H1 (cell line): ENCODE measurements at regions not wholly inside any gene's neighbourhood (a gene's known extent, or its start where the extent isn't known, plus 50 kb on each side); places are given as distances from the start of the nearest gene placed in this dataset.
A peak's percentile ranks its signal among the peaks of the same experiment; 100 is the strongest.

Experiments
- CTCF ChIA-PET: fragments of 300-600 bp; sonication (Branson Sonifier 250); formaldehyde crosslinking; loops from one replicate; lab custom pipeline; 2021; ENCODE audit not compliant: partially characterized antibody; lab: Charles Lee
- POLR2A ChIA-PET: fragments of 300-600 bp; sonication (Branson Sonifier 250); formaldehyde crosslinking; loops from one replicate; lab custom pipeline; 2021; ENCODE audit warnings: inconsistent platforms; ENCODE audit not compliant: partially characterized antibody; lab: Charles Lee
- DNase-seq, 2 experiments: peaks; one replicate each; pipeline versions ENCODE4 v3.0.0 to v3.0.0-alpha.2; 2010 to 2022; ENCODE audit warnings: low spot score in 2 of 2, low read depth in 1 of 2, mixed read lengths in 1 of 2
- FAIRE-seq: peaks from 2 replicates; lab custom pipeline; 2011; peaks lifted over from hg19 to GRCh38; lab: Jason Lieb, UNC
- H2AFZ ChIP-seq: 2 replicates; pipeline ENCODE4 v1.8.1; 2012; ENCODE audit warnings: low read length, inconsistent platforms
- H2AK5ac ChIP-seq: 2 replicates; pipeline ENCODE4 v1.6.1; 2013; ENCODE audit warnings: low read depth, low read length
- H2BK120ac ChIP-seq: replicated peaks from 2 replicates; pipeline ENCODE3; 2013; ENCODE audit warnings: low read depth, low read length, inconsistent platforms
- H2BK12ac ChIP-seq: 2 replicates; pipeline ENCODE4 v1.6.1; 2013; ENCODE audit warnings: low read depth, low read length
- H2BK15ac ChIP-seq: 2 replicates; pipeline ENCODE4 v1.6.1; 2013; ENCODE audit warnings: low read length
- H2BK20ac ChIP-seq: 2 replicates; pipeline ENCODE4 v1.6.1; 2013; ENCODE audit warnings: low read length
- H2BK5ac ChIP-seq: 2 replicates; pipeline ENCODE4 v1.6.1; 2013; ENCODE audit warnings: low read depth, low read length
- H3K14ac ChIP-seq: 2 replicates; pipeline ENCODE4 v1.6.1; 2013; ENCODE audit warnings: inconsistent platforms; ENCODE audit not compliant: insufficient read length
- H3K18ac ChIP-seq: 2 replicates; pipeline ENCODE4 v1.6.1; 2013; ENCODE audit warnings: low read length; ENCODE audit errors: extremely low read depth
- H3K23ac ChIP-seq: 2 replicates; pipeline ENCODE4 v1.6.1; 2013; ENCODE audit warnings: inconsistent platforms; ENCODE audit not compliant: insufficient read length
- H3K23me2 ChIP-seq: 2 replicates; pipeline ENCODE4 v1.6.1; 2013; ENCODE audit warnings: low read depth, low read length
- H3K27ac ChIP-seq: 2 replicates; pipeline ENCODE4 v1.6.1; 2011; ENCODE audit warnings: low read depth, low read length, inconsistent platforms
- H3K27me3 ChIP-seq, 4 experiments: replicated peaks in 1 of 4; 1 replicate in 1 of 4; 2 replicates in 3 of 4; pipeline versions ENCODE4 v1.6.1 to v1.8.1; 2011 to 2013; ENCODE audit warnings: low read length in 3 of 4, mild to moderate bottlenecking in 3 of 4, inconsistent platforms in 2 of 4, mixed read lengths in 2 of 4, moderate library complexity in 1 of 4; ENCODE audit not compliant: control insufficient read depth in 3 of 4, insufficient read depth in 3 of 4; ENCODE audit errors: extremely low read depth in 1 of 4
- H3K36me3 ChIP-seq, 4 experiments: 2 replicates each; pipeline versions ENCODE4 v1.6.1 to v1.8.1; 2011 to 2013; ENCODE audit warnings: mild to moderate bottlenecking in 4 of 4, low read length in 3 of 4, moderate library complexity in 2 of 4, control low read depth in 1 of 4, inconsistent platforms in 1 of 4; ENCODE audit not compliant: insufficient read depth in 4 of 4, control insufficient read depth in 2 of 4
- H3K4ac ChIP-seq: replicated peaks from 2 replicates; pipeline ENCODE3; 2013; ENCODE audit warnings: low read length, low read depth, mixed read lengths, inconsistent platforms; ENCODE audit not compliant: insufficient read length
- H3K4me1 ChIP-seq, 4 experiments: replicated peaks in 1 of 4; 1 replicate in 1 of 4; 2 replicates in 3 of 4; pipeline versions ENCODE4 v1.6.1 to v1.8.1; 2011 to 2013; ENCODE audit warnings: low read length in 3 of 4, inconsistent platforms in 2 of 4, mixed read lengths in 1 of 4; ENCODE audit not compliant: insufficient read depth in 4 of 4, control insufficient read depth in 3 of 4
- H3K4me2 ChIP-seq, 2 experiments: 2 replicates each; pipeline versions ENCODE4 v1.6.1 to v1.8.1; 2011 to 2013; ENCODE audit warnings: low read depth in 2 of 2, low read length in 2 of 2, control low read depth in 1 of 2, inconsistent platforms in 1 of 2, mild to moderate bottlenecking in 1 of 2; ENCODE audit not compliant: insufficient read depth in 1 of 2
- H3K4me3 ChIP-seq, 4 experiments: fragments of 200-600, 300-600 bp in 1 of 4; sonication (generic), shearing (Covaris generic), sonication (Bioruptor Twin) in 1 of 4; 2 replicates each; pipeline versions ENCODE4 v1.5.1 to v1.8.1; 2011 to 2016; ENCODE audit warnings: low read length in 4 of 4, low read depth in 3 of 4, control low read depth in 2 of 4, inconsistent platforms in 2 of 4, mild to moderate bottlenecking in 2 of 4, mixed read lengths in 1 of 4, moderate library complexity in 1 of 4; ENCODE audit not compliant: insufficient read depth in 2 of 4; ENCODE audit errors: extremely low read depth in 1 of 4
- H3K56ac ChIP-seq: replicated peaks from 2 replicates; pipeline ENCODE3; 2013; ENCODE audit warnings: low read depth, mild to moderate bottlenecking, mixed read lengths, low read length, inconsistent platforms; ENCODE audit not compliant: insufficient read length
- H3K79me1 ChIP-seq: 2 replicates; pipeline ENCODE4 v1.6.1; 2013; ENCODE audit warnings: low read depth, low read length, control low read depth
- H3K79me2 ChIP-seq, 2 experiments: 2 replicates each; pipeline versions ENCODE4 v1.6.1 to v1.8.1; 2012 to 2013; ENCODE audit warnings: low read length in 2 of 2, mild to moderate bottlenecking in 2 of 2, inconsistent platforms in 1 of 2; ENCODE audit not compliant: insufficient read depth in 2 of 2, control insufficient read depth in 1 of 2
- H3K9ac ChIP-seq, 4 experiments: replicated peaks in 1 of 4; 1 replicate in 1 of 4; 2 replicates in 3 of 4; pipeline versions ENCODE4 v1.6.1 to v1.8.1; 2011 to 2013; ENCODE audit warnings: low read depth in 3 of 4, low read length in 3 of 4, control low read depth in 2 of 4, mild to moderate bottlenecking in 2 of 4, moderate library complexity in 2 of 4, inconsistent platforms in 1 of 4; ENCODE audit errors: extremely low read depth in 1 of 4
- H3K9me3 ChIP-seq, 2 experiments: 2 replicates each; pipeline versions ENCODE4 v1.6.1 to v1.8.1; 2012 to 2013; ENCODE audit warnings: mild to moderate bottlenecking in 2 of 2, moderate library complexity in 2 of 2, control low read depth in 1 of 2, inconsistent platforms in 1 of 2, low read depth in 1 of 2, low read length in 1 of 2, mixed read lengths in 1 of 2; ENCODE audit not compliant: insufficient read depth in 2 of 2
- H4K20me1 ChIP-seq, 2 experiments: replicated peaks in 1 of 2; 2 replicates each; pipeline versions ENCODE3 to v1.8.1; 2011 to 2013; ENCODE audit warnings: inconsistent platforms in 2 of 2, low read length in 2 of 2, mild to moderate bottlenecking in 1 of 2; ENCODE audit not compliant: insufficient read depth in 2 of 2, control insufficient read depth in 1 of 2
- H4K5ac ChIP-seq: 2 replicates; pipeline ENCODE4 v1.6.1; 2013; ENCODE audit warnings: low read length, low read depth, mixed read lengths, inconsistent platforms; ENCODE audit not compliant: insufficient read length
- H4K8ac ChIP-seq: 2 replicates; pipeline ENCODE4 v1.8.0; 2013; ENCODE audit warnings: mild to moderate bottlenecking, moderate library complexity, low read length, inconsistent platforms; ENCODE audit not compliant: insufficient read depth; ENCODE audit errors: extremely low read depth
- H4K91ac ChIP-seq: replicated peaks from 2 replicates; pipeline ENCODE3; 2013; ENCODE audit warnings: low read length, mixed read lengths, inconsistent platforms; ENCODE audit not compliant: insufficient read length
- CREB1 ChIP-seq: IDR thresholded peaks from 2 replicates; pipeline ENCODE4 v1.6.1; 2012; ENCODE audit warnings: inconsistent platforms
- HDAC2 ChIP-seq, 2 experiments: fragments of 300-600 bp in 1 of 2; sonication (generic) in 1 of 2; IDR thresholded peaks; 2 replicates each; pipeline ENCODE4 v1.6.1; 2011 to 2012; ENCODE audit warnings: low read depth in 2 of 2, low read length in 2 of 2, mild to moderate bottlenecking in 2 of 2, moderate library complexity in 2 of 2, borderline replicate concordance in 1 of 2, inconsistent platforms in 1 of 2
- SIN3A ChIP-seq, 2 experiments: IDR thresholded peaks in 1 of 2; conservative IDR thresholded peaks in 1 of 2; 2 replicates each; pipeline ENCODE4 v1.6.1; 2011 to 2012; ENCODE audit warnings: low read length in 2 of 2, improper control_type of control experiment in 1 of 2, low read depth in 1 of 2, mild to moderate bottlenecking in 1 of 2
- SRF ChIP-seq: IDR thresholded peaks from 2 replicates; pipeline ENCODE4 v1.6.1; 2011; ENCODE audit warnings: mild to moderate bottlenecking, low read depth, low read length, moderate library complexity
- TCF12 ChIP-seq: IDR thresholded peaks from 2 replicates; pipeline ENCODE4 v1.6.1; 2011; ENCODE audit warnings: low read depth, mild to moderate bottlenecking, low read length
- TEAD4 ChIP-seq: IDR thresholded peaks from 2 replicates; pipeline ENCODE4 v1.6.1; 2012; ENCODE audit warnings: low read depth, low read length, inconsistent platforms, mixed read lengths
- WGBS, 2 experiments: shearing (Covaris generic) in 1 of 2; methylation state at CpG; one replicate each; pipeline versions ENCODE4 v1.1.6 to v1.1.7; 2013 to 2015; ENCODE audit warnings: low lambda C conversion rate in 2 of 2, mixed read lengths in 2 of 2, inconsistent platforms in 1 of 2, low coverage in 1 of 2, missing lambda C conversion rate in 1 of 2; ENCODE audit not compliant: insufficient replicate concordance in 2 of 2, insufficient coverage in 1 of 2, insufficient read length in 1 of 2; ENCODE audit errors: extremely low coverage in 1 of 2, missing lambda C conversion rate in 1 of 2; 5-methylcytosine and 5-hydroxymethylcytosine counted together

- H3K79me1 ChIP-seq: no peaks in the 10 kb centered on the region
- H3K79me2 ChIP-seq: no peaks in the 10 kb centered on the region
- 0 out of 4 replicates have a peak overlapping the region, but pooled peaks of 1 of the 2 experiments have one; percentile 63 for H3K4me2 ChIP-seq
- H4K20me1 ChIP-seq: no peaks in the 10 kb centered on the region
- no peak overlapping the region; the same call in 1 of the 2 replicates for H2BK5ac ChIP-seq
- H3K9ac ChIP-seq: no peak overlapping the region
- H2AK5ac ChIP-seq: no peak overlapping the region
- H3K9me3 ChIP-seq: peaks cover 7 to 10% of the 10 kb centered on the region in 2 experiments; a peak in 1 of 4 replicates
- no peak overlapping the region for H3K18ac ChIP-seq
- no peaks in the 10 kb centered on the region for H3K27me3 ChIP-seq
- no peaks in the 10 kb centered on the region for H3K23me2 ChIP-seq
- no peak overlapping the region for H2BK20ac ChIP-seq
- no peaks in the 10 kb centered on the region for H3K36me3 ChIP-seq
- peak overlapping the region in 1 of 4 experiments; percentile 36; a peak in 1 of 8 replicates for H3K4me3 ChIP-seq
- no peak overlapping the region for H3K4ac ChIP-seq
- POLR2A ChIA-PET: no interaction called here
- H2BK15ac ChIP-seq: no peak overlapping the region
- H3K56ac ChIP-seq: no peak overlapping the region
- peaks cover 0 to 7% (median 4%) of the 10 kb centered on the region in 4 experiments; a peak in 3 of 7 replicates for H3K4me1 ChIP-seq
- no peak overlapping the region for H4K5ac ChIP-seq
- FAIRE-seq (no peak), DNase-seq (no peak)
- H3K23ac ChIP-seq: no peak overlapping the region
- no peak overlapping the region for H4K8ac ChIP-seq
- WGBS, 2 experiments: 65% methylated on average over 1 of the region's 1 CpG; no CpG with 5 or more reads in 1 of the 2 experiments
- H2AFZ ChIP-seq: no peak overlapping the region
- no peak overlapping the region for H2BK120ac ChIP-seq
- CTCF ChIA-PET: interaction anchor here (0.6 to 1.2 kb wide), 3 partner anchors 9 to 323 kb away, joined by 3 read pairs; no protein-coding TSS in a partner anchor
- TF ChIP-seq SRF (no peak), TEAD4 (no peak), CREB1 (no peak), SIN3A (conservative IDR thresholded peaks at IDR 0.05 in 1 of 2, IDR thresholded peaks at IDR 0.05 in 1 of 2; ENCODE audit: low read depth in 1 of 2, low read length in 2 of 2) (no peak), TCF12 (no peak), HDAC2 (IDR thresholded peaks at IDR 0.05; ENCODE audit: borderline replicate concordance in 1 of 2, low read depth in 2 of 2, low read length in 2 of 2) (no peak)
- no peak overlapping the region for H3K27ac ChIP-seq
- no peak overlapping the region for H2BK12ac ChIP-seq
- no peak overlapping the region for H3K14ac ChIP-seq
- no peak overlapping the region for H4K91ac ChIP-seq
These were observed 113.7 kb upstream of the MDM1 start for GRCh38 chr12:68445824-68446223.
